ENCODE measurements at regions not wholly inside any gene's neighbourhood (a gene's known extent, or its start where the extent isn't known, plus 50 kb on each side); places are given as distances from the start of the nearest gene placed in this dataset.

DNA sequence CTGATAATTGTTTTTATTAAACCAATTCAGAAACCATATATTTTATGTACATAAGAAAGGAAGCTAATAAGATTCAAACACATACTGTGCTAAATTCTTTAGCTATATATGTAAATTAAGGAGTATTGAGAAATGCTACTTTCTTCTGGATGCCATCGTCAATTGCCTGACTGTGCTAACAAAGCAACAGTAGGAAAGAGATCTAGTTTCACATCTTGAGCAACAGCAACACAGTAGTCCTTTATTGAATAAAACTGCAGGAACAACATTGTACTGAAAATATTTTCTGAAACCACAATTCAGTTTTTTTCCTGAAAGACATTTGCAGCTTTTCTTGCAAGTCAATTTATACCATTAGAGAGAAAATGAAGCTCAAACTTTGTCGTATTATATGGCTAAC lies 1404.9 kb upstream of the SLC39A10 start:
- TF ChIP-seq POLR2A (IDR thresholded peaks at IDR 0.05) (no peak), CTCF (IDR thresholded peaks at IDR 0.05) (no peak), POLR2AphosphoS5 (IDR thresholded peaks at IDR 0.05) (no peak), EP300 (IDR thresholded peaks at IDR 0.05) (no peak)

Data from stomach (tissue), 4 donors.